ENCODE measurements at regions not wholly inside any gene's neighbourhood (a gene's known extent, or its start where the extent isn't known, plus 50 kb on each side); places are given as distances from the start of the nearest gene placed in this dataset.

GRCh38 chr5:57010786-57011185 lies 58.9 kb upstream of the MIER3 start:
- Histone ChIP-seq H3K4me3 (no peak overlapping the region), H3K9me3 (no peaks in the 10 kb centered on the region), H3K36me3 (no peaks in the 10 kb centered on the region), H3K27ac (no peak overlapping the region), H3K27me3 (no peaks in the 10 kb centered on the region), H3K4me1 (no peaks in the 10 kb centered on the region)
- DNase-seq (no peak), ATAC-seq (no peak), FAIRE-seq (no peak)
- TF ChIP-seq, protein P1, sequence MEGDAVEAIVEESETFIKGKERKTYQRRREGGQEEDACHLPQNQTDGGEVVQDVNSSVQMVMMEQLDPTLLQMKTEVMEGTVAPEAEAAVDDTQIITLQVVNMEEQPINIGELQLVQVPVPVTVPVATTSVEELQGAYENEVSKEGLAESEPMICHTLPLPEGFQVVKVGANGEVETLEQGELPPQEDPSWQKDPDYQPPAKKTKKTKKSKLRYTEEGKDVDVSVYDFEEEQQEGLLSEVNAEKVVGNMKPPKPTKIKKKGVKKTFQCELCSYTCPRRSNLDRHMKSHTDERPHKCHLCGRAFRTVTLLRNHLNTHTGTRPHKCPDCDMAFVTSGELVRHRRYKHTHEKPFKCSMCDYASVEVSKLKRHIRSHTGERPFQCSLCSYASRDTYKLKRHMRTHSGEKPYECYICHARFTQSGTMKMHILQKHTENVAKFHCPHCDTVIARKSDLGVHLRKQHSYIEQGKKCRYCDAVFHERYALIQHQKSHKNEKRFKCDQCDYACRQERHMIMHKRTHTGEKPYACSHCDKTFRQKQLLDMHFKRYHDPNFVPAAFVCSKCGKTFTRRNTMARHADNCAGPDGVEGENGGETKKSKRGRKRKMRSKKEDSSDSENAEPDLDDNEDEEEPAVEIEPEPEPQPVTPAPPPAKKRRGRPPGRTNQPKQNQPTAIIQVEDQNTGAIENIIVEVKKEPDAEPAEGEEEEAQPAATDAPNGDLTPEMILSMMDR (IDR thresholded peaks at IDR 0.05), result no peak
- intact Hi-C loops (cut with DNase I), result no loop called here
- 90 to 96% methylated on average over 4 of the region's 4 CpGs for WGBS, 2 donors

DNA sequence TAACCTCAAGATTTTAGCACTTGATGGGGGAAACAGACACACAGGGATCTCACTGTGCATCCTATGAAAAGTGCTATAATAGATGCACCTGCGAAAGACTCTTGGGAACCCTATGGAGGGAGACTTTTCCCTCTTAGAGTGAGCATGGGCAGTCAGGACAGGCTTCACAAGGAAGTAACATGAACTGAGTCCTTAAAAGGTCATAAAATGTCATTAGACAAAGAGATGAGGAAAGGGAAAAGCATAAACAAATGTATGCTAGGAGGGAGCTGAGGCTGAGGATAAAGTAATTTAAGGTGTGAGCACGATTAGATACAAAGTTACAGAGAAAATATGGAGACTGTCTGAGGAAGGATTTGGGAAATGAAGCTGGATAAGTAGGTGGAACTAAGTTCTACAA lies 60.6 kb upstream of the MIER3 start:
- TF ChIP-seq, protein P1 (IDR thresholded peaks at IDR 0.05), result no peak
- H3K27ac ChIP-seq, result no peak overlapping the region
- WGBS, 2 donors, result 78 to 86% methylated on average over 2 of the region's 2 CpGs
- FAIRE-seq (no peak), DNase-seq (no peak), ATAC-seq (no peak)
- H3K36me3 ChIP-seq, result no peaks in the 10 kb centered on the region
- H3K27me3 ChIP-seq, result no peaks in the 10 kb centered on the region
- intact Hi-C loops (cut with DNase I), result no loop called here
- no peak overlapping the region for H3K4me3 ChIP-seq
- H3K4me1 ChIP-seq, result no peaks in the 10 kb centered on the region
- no peaks in the 10 kb centered on the region for H3K9me3 ChIP-seq

DNA sequence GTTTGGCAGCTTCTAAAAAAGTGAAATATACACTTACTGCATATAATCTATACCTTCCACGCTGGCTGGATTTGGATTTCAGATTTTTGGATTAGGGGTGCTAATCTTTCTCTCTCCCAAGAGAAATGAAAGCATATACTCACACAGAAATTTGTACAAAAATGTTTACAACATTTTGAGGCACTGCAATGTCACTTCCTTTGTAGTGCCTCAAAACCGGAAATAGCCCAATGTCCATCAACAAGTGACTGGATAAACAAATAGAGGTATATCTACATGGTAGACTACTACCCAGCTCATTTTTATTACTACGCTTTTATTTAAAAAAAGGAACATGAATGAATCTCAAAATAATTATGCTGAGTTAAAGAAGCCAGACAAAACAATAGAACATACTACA lies 74.0 kb upstream of the MIER3 start:
- TF ChIP-seq, protein P1 (IDR thresholded peaks at IDR 0.05), result no peak
- ATAC-seq (no peak), FAIRE-seq (no peak), DNase-seq (no peak)
- no peak overlapping the region for H3K4me3 ChIP-seq
- H3K4me1 ChIP-seq, result no peaks in the 10 kb centered on the region
- 86% methylated on average over 3 of the region's 3 CpGs for WGBS, 2 donors
- no peaks in the 10 kb centered on the region for H3K36me3 ChIP-seq
- no peak overlapping the region for H3K27ac ChIP-seq
- H3K27me3 ChIP-seq, result no peaks in the 10 kb centered on the region
- intact Hi-C loops (cut with DNase I), result no loop called here
- no peaks in the 10 kb centered on the region for H3K9me3 ChIP-seq

DNA sequence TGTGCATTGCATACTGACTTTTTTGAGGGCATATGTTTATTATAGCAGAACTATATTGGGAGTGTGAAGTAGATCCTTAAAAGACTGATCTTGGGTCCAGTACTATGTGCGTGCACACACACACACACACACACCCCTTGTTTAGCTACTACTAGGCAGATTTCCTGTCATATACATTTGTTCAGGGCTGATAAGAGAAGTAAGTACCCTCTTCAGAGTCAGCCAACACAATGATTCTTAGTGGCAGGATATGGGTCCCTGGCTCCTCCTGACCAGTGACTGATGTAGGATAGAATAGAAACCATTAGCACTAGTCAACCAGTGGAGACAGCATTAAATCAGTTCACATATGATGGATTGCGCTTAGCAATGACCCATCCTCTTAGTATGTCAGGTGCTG lies 76.2 kb upstream of the MIER3 start:
- TF ChIP-seq, protein P1 (IDR thresholded peaks at IDR 0.05), result no peak
- FAIRE-seq, result no peak
- Histone ChIP-seq H3K4me1 (no peaks in the 10 kb centered on the region), H3K36me3 (no peaks in the 10 kb centered on the region), H3K27ac (no peak overlapping the region), H3K4me3 (no peak overlapping the region), H3K9me3 (no peaks in the 10 kb centered on the region), H3K27me3 (no peaks in the 10 kb centered on the region)
- WGBS, 2 donors, result 85 to 89% methylated on average over 2 of the region's 2 CpGs
- intact Hi-C loops (cut with DNase I), result no loop called here
- no peak for DNase-seq
- ATAC-seq, result no peak

GRCh38 chr5:57032151-57032551 lies 80.2 kb upstream of the MIER3 start:
- 71 to 91% methylated on average over 1 of the region's 1 CpG for WGBS, 2 donors
- ATAC-seq, result peak in 2 of 4 donors; percentile 64 to 72
- intact Hi-C loops (cut with DNase I), result no loop called here

More at GRCh38 chr5:57032151-57032551, 80.2 kb upstream of the MIER3 start:
- Histone ChIP-seq H3K9me3 (no peaks in the 10 kb centered on the region), H3K4me3 (no peak overlapping the region), H3K4me1 (no peaks in the 10 kb centered on the region), H3K27me3 (no peaks in the 10 kb centered on the region), H3K27ac (no peak overlapping the region), H3K36me3 (no peaks in the 10 kb centered on the region)
- no peak for FAIRE-seq
- TF ChIP-seq, protein P1 (IDR thresholded peaks at IDR 0.05), result no peak
- no peak for DNase-seq
